GM18505 (cell line): ENCODE measurements at regions not wholly inside any gene's neighbourhood (a gene's known extent, or its start where the extent isn't known, plus 50 kb on each side); places are given as distances from the start of the nearest gene placed in this dataset.

Experiments
- ATAC-seq: cut with Tn5 transposase; IDR thresholded peaks from one replicate; pipeline ENCODE4 v1.9.1; 2021; ENCODE audit not compliant: unreplicated experiment
- POLR2A ChIP-seq: IDR thresholded peaks from 4 replicates; pipeline ENCODE4 v1.6.1; 2011; ENCODE audit warnings: borderline replicate concordance; ENCODE audit not compliant: insufficient read depth, insufficient read length; ENCODE audit errors: extremely low read depth

DNA sequence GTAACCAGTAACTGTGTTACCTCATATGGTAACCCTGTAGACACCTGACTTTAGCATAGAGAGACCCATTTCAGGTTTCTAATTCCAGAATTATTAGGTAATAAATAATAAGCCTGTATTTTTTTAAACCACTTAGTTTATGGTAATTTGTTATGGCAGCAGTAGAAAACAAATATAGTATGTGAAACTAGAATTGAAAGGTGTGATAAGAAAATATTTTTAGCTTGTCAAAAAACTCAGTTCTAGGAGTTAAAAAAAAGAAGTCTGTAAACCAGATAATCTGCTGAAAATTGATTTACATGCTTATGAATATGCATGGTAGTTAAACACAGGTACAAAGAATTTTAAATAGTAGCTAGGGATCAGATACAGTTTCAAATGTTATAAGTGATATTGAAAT, 695.0 kb upstream of the GJE1 start:
- no peak for TF ChIP-seq POLR2A
- ATAC-seq: no peak

DNA sequence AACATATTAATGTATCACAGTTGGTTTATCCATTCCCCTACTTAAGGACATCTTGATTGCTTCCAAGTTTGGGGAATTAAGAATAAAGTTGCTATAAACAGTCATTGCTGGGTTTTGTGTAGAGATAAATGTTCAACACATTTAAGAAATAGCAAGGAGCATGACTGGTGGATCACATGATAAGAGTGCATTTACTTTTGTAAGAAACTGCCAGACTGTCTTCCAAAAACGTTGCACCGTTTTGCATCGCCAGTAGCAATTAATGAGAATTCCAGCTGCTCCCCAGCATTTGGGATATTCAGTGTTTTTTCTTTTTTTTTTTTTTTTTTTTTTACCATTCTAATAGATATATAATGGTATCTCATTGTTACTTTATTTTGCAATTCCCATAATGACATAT, 695.7 kb upstream of the GJE1 start:
- TF ChIP-seq POLR2A: no peak
- ATAC-seq: no peak

DNA sequence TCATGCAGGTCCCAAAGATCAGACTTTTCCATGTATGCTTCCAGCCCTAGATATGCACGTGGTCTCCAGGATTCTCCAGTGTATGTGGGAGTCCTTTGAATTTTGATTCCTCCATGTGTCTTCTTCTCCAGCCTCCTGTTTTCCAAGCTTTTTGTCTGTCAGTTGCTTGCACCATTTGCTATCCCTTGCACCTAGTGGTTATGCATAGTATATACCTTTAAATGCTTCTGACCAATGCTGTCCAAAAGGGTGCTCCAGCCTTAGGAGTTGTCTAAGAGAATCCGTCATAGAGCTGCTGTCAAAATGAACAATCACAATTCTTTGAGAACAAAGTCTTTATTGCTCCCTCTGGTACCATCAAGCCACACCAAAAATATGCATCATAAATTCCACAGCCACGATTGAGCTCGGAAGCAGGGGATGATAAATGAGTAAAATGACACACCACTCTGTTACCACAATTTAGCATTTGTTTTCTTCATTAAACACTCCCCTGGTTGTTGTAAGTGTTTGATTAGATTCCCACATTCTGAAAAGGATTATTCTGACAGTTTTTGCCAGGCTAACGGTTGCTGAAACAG, 706.2 kb upstream of the GJE1 start:
- ATAC-seq: no peak
- no peak for TF ChIP-seq POLR2A

DNA sequence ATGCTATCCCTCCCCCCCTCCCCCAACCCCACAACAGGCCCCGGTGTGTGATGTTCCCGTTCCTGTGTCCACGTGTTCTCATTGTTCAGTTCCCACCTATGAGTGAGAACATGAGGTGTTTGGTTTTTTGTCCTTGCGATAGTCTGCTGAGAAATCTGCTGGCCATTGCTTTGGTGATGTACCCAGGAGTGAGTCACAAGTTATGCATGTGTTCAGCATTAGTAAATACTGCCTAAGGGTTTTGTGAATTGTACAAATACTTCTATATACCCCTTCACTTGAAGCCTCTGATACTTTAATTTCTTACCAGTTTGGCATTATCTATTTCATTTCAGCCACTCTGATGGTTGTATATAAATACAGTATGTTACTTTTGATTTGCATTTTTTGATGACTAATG, 711.3 kb upstream of the GJE1 start:
- TF ChIP-seq POLR2A: no peak
- ATAC-seq: no peak

DNA sequence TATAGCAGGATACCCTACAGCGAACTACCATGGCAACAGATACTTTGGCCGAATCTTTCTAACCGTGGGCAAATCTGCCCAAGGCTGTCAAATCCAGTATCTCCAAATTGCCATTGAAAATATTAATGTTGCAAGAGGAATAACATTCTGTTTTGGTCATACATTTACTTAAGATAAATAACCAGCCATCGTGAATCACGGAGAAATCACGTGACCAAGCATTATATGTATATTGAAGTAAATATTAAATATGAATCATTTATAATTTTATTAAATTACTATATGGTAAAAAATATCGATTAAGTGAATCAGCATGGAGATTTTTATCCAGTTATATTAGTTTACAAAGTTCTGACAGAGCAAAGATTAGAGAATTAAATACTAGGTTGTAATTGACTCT, 714.6 kb upstream of the GJE1 start:
- no peak for TF ChIP-seq POLR2A
- no peak for ATAC-seq

DNA sequence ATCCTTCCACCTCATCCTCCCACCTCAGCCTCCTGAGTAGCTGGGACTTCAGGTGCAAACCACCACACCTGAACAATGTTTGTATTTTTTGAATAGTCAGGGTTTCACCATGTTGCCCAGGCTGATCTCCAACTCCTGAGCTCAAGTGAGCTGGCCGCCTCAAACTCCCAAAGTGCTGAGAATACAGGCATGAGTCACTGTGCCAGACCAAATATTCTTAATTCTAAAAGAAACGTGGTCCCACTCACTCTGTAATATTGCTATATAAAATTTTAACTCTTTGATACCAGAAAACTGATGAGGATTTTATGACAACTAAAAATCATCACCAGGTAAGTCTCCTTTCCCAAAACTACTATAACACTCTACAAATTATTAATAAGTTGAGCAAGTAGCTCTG, 716.8 kb upstream of the GJE1 start:
- ATAC-seq: no peak
- TF ChIP-seq POLR2A: no peak

DNA sequence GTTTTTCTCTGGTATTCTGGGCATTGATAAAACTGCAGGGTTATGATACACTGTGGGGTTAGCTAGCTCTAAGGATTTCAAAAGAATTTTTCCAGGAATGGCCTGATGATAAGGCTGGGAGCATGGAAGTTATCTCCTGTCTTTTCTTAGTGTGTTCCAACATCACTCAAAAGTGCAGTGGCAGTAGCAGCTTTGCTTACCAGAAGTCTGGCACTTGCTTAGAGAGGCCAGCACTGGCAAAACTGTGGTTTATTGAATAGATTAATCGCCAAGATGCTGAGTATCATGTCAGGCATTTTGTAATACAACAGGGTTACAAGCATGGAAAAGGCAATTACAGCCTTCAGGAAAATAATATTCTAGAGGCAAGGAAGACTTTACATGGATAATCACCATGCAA, 719.5 kb upstream of the GJE1 start:
- ATAC-seq: no peak
- TF ChIP-seq POLR2A: no peak

DNA sequence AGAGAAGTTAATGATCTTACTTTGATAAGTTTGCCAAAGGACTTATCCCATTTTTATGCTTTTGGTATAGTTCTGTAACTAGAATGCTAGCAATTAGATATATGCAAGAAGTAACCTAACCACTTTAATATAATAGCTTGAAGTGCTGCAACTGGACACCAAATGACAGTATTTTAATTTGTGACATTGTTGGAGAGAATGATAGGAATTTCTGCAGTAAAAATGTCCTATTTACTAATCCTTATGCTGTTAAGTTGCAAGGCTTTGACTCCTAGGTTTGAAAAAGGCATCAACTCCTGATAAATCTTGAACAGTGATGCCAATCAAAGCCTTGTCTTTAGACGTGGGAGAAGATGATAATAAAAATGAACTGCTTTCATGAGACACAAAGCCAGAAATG, 726.0 kb upstream of the GJE1 start:
- no peak for TF ChIP-seq POLR2A

DNA sequence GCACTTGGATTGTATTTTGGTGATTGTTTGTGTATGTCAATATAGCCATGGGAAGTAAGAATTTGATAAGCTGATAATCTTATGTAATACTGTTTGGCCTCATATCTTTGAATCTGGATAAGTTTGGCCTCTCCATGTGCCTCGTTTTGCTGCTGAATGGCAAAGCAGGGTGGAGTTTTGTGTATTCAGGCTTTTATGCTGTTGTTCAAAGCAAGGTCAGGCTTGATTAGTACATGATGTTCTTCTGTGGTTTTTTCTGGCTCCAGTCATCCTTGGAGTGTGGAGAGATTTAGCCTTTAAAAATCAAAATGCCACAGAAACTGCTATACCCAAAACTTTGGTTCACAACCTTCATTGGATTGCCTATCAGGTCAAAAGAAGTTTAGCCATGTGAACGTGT, 728.9 kb upstream of the GJE1 start:
- no peak for TF ChIP-seq POLR2A
- ATAC-seq: no peak

More for the DNA sequence above, 726.0 kb upstream of the GJE1 start:
- no peak for ATAC-seq

DNA sequence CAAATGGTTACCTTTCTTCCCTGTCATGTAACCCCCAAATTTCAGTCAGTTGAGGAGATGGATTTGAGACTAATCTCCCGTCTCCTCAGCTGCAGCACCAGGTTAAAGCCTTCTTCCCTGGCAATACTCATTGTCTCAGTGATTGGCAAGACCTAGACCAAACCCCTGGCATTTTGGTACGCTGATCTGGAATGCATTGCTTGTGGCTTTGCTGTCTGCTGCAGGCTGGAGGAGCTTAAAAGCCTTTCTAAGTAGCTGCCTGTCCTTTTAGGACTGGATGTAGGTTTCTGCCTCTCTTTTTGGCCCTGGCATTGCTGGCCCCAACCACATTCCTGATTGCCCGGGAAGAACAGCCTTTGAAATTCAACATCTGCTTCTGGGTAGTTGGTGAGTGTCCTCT, 729.6 kb upstream of the GJE1 start:
- no peak for TF ChIP-seq POLR2A
- no peak for ATAC-seq

DNA sequence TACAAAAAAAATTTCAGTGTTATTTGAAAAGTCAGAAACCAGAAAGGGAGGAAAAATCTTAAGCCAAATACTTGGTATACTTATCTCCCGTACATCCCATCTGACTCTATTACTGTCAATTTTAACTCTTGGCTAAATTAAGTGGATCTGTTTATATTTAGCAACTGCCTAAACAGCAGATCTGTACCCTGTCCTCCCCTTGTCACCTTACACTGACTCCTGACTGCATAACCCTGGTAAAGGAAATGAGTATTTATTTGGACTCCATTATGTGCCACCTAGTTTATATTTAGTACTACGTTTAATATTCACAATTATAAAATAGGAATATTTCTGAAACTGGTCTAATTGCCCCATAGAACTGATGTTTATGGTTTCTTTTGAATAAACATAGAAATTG, 730.2 kb upstream of the GJE1 start:
- no peak for TF ChIP-seq POLR2A
- no peak for ATAC-seq

DNA sequence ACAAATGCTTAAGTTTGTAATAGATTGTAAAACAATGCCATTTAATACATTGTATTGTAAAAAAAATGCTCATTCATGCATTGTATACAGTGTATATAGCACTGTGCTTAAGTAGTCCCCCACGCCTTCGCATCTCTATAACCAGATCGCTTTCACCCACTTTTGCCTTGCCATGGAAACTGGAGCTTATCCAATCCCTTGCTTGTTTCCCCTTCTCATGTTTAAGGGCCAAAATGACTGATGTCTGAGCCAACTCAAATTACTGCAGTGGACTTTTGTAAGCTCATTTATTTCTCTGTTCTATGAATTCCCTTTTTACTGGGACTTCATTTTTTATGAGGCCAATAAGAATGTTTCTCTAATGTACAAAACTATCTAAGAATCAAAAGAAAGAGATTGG, 730.9 kb upstream of the GJE1 start:
- no peak for TF ChIP-seq POLR2A
- no peak for ATAC-seq

DNA sequence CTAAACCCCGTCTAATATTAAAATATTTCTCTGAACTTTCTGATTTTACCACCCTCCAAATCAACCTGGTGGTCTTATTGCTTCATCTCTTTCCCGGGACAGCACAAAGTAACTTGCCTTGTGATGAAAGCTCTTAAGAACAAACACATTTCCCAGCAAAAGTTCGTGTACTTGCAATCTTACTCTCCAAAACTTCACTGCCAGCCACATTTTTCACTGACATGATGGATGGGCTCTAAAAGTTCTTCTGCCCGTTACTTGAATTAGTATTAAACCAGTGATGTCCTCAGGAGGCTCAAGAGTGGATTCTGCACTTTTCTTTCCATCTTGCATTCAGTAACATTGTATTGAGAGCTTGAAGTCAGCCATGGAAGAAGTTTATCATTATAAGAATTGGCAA, 731.6 kb upstream of the GJE1 start:
- no peak for TF ChIP-seq POLR2A
- no peak for ATAC-seq

DNA sequence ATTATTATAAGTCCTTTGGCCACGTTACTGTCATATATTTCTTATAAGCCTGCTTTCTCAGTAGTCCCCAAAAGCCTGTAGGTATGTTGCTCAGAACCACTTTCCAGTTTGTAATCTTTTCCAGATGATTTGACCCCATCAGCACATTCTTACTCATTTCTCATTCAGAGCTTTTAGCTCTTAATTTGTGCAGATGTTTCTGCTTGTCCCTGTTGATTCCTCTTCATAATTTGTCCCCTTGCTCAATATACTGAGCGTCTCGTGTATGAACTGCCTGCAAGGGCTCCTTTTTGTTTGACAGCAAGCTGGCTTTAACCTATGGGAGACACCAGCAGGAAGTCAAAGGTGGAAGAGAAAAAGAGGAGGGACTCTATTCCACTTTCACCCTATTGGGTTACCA, 733.8 kb upstream of the GJE1 start:
- no peak for TF ChIP-seq POLR2A
- ATAC-seq: no peak

DNA sequence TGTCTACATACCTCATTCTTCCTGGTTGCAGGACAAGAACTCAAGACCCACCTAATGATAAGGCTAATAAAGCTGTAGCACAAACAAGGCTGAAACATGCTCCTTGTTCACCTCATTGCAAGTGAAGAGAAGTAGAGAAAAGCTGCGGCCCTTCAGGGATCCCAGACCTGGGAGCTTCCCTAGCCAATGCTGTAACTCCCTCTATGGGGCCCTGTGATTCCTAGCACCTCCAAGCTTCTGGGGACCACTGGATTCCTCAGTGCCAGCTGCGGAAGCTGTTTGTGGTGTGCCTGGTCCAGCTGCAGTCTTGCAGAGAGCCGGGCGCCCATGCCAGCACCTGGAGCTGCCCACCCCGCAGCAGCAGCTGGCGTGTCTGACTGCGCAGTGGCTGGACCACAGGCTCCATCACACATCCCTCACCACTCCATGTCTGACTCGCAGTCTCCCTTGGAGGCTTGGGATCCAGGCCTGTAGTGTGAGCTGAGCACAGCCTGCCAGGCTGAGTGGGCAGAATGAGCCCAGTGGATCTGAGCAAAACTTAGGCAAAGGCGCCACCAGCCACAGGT, 737.2 kb upstream of the GJE1 start:
- TF ChIP-seq POLR2A: no peak
- no peak for ATAC-seq

DNA sequence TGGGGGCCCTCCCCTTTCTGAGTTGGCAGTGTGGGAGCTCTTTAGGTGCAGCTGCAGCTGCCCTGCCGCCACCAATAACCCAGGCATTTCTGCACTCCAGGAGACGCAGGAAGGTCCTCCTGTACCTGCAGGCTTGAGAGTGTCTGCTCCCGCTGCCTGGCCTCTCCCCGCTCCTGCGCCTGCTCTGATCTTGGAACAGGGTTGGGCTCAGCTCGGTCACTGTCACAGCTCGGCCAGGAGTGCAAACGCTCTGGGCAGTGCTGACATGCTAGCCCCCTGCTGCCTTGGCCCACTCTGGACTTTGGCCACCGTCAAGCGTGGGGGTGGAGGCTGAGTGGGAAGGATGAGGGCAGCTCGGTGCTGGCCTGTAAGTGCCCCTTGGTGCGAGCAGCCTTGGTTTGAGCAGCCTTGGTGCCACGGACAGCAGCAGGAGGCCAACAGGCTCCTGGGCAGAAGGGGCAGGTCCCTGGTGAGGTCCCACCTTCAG, 738.1 kb upstream of the GJE1 start:
- no peak for TF ChIP-seq POLR2A
- no peak for ATAC-seq

DNA sequence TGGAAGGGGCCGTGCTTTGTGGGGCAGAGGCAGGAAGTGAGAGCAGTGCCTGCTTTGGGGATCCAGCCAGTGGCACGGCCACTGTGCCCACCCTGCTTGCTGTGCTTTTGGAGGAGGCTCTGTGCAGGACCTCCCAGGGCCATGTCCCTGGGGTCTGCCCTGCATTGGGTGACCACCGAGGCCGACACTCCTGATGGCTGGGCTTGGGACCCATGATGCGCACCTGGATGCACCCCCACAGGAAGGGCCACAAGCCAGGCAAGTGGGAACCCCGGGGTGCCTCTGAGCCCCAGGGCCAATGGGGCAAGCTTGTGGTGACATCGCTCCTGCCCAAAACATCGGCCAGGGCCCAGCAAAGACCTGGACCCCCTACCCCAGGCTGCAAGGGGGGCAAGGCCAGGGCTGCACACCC, 738.6 kb upstream of the GJE1 start:
- TF ChIP-seq POLR2A: no peak
- ATAC-seq: no peak
